HG03045 (cell line): ENCODE measurements at regions not wholly inside any gene's neighbourhood (a gene's known extent, or its start where the extent isn't known, plus 50 kb on each side); places are given as distances from the start of the nearest gene placed in this dataset.

Source experiments
- ATAC-seq: cut with Tn5 transposase; IDR thresholded peaks from one replicate; pipeline ENCODE4 v1.9.1; 2021; ENCODE audit warnings: mild to moderate bottlenecking, moderate library complexity; ENCODE audit not compliant: unreplicated experiment

GRCh38 chr1:118254491-118255425 is 69.7 kb upstream of the SPAG17 start:
- no peak for ATAC-seq

DNA sequence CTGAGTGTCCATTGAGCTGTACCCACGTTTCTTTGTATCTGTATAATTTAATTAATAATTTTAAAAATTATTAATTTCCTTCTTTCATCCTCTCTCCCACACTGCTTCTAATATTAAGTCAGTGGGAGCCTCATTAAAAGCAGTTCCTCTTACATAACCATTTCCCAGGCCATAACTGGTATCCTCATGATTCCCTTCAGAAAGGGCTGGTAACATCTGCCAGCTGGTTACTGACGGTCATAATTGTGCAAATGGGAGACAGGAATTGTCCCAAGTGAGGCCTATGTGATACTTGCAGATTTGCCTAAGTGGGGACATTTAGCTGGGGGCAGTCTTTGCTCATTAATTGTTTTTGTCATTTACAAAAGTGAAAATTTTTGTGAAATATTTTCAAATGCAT is 69.0 kb upstream of the SPAG17 start:
- ATAC-seq, result no peak

DNA sequence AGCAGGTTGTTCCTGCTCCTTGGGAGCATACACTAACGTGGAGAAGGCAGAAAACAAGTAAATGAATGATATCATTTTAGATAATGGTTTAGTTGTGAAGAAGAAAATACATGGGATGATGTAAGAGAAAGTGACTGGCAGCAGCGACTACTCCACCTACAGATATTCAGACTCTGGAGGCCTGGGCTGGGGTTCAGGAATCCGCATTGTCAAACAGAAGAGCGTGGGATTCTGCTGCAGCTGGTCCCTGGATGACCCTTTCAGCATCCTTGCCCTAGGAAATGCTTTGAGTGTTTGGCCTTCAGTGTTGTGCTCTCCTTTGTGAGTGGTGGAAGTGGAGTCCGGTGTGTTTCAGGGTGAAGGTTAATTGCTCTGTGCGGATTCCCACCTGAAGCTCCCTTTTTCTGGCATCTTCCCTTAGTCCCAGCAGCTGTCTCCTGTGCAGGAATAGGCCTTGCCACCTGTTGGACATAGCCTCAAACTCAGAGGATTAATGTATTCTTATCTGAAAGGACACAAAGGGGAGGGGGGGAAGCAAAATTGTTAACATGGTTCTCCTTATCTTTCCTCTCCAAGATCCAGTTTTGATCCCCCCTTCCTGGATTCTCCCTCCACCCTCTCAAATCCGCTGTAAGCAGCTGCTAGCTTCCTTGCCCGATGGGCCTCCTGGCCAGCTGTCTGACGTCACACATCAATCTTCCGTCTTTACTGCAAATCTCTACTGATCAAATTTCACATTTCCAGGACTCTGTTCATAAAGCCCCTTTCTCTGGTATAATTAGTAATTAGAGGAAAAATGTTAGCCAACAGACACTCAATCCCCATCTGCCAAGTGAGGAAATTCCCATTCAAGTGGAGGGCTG is 68.3 kb upstream of the SPAG17 start:
- no peak for ATAC-seq

DNA sequence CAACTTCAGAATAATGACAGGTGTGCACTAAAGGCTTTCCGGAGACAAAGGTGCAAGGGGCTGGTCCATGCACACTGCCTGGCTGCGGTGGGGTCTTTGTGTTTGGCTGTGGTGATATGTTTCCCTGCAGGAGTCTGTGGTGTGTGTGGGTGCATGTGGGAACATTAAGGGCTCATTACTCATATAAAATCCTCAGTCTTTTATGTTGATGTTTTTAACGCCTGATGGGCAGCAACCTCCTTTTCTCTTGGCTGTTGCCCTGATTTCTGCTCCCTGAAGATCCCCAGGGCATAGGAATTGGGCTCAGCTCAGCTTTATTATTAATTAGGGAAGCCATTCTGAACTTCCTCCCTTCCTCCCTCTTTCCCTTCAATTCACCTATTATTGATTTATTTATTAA is 67.6 kb upstream of the SPAG17 start:
- ATAC-seq, result no peak

DNA sequence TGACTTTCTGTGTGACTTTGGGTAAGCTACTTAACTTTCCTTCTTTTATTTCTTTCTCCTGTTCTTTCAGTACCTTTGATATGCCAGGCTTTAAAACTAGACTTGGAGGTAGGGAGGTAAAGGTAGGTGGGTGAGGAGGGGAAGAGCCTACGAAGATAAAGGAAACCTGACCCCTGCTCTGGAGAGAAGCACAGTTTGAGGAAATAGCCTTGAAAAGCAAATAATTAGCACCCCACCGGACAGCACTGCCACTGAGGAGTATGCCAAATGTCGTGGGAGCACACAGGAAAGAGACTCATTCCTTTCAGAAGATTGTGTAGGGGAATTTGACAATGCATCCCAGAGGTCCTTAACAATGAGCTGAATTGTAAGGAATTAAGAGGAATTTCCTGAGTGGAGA is 65.2 kb upstream of the SPAG17 start:
- ATAC-seq, result no peak

- no peak for ATAC-seq
These were observed 64.6 kb upstream of the SPAG17 start for GRCh38 chr1:118249641-118250040.

DNA sequence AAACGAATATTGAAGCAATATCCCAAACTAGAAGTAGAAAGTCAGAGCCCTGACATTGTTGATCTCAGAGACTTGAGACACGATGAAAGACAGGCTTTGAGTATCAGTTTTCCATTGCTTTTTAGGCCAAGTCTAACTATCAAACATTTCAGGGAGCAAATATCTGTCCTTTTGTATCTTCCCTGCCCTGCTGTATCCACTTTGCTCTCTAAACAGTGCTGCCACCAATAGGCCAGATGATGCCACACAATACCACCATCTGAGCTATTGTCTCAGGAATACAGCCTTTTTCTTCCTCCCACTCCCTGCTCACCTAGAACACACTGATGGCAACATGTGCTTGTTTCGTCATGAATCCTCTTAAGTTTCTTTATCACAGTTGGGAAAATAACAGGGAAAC is 62.6 kb upstream of the SPAG17 start:
- no peak for ATAC-seq

- no peak for ATAC-seq
These were observed 61.6 kb upstream of the SPAG17 start for GRCh38 chr1:118246646-118247045.

DNA sequence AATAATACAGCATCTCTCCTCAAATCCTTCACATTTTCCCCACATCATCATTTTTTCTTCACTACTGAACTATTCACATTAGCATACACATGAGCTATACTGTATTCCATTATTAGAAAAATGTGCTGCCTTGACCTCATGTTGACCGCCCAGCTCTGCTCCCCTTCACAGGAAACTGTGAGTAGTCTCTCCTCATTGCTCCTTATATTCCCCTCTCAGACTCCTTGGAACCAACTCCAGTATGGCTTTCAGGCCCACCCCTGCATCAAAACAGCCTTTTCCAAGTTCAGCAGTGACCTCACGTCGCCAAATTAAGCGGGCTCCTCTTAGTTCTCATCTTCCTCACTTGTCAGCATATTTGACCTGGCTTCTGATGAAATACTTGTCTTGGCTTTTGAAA is 59.2 kb upstream of the SPAG17 start:
- no peak for ATAC-seq

GRCh38 chr1:118243269-118243668 is 58.2 kb upstream of the SPAG17 start:
- no peak for ATAC-seq
